ENCODE measurements at regions not wholly inside any gene's neighbourhood (a gene's known extent, or its start where the extent isn't known, plus 50 kb on each side); places are given as distances from the start of the nearest gene placed in this dataset.
"Not testable (repeated sequence)": the region's sequence is repeated elsewhere in the genome, so short reads cannot be mapped to it uniquely, and the experiment has no call there.

- DNase-seq (ENCODE audit: low read depth): not testable (repeated sequence)
Observed at GRCh38 chr1:83395130-83395529, 603.8 kb downstream of the TTLL7 start.

GRCh38 chr1:83386946-83387345 is 612.0 kb downstream of the TTLL7 start:
- not testable (repeated sequence) for DNase-seq (ENCODE audit: low read depth)

- DNase-seq (ENCODE audit: low read depth): not testable (repeated sequence)
Observed at GRCh38 chr1:83383107-83383506, 615.8 kb downstream of the TTLL7 start.

GRCh38 chr1:83373018-83373417 is 625.9 kb downstream of the TTLL7 start:
- DNase-seq (ENCODE audit: low read depth): not testable (repeated sequence)

GRCh38 chr1:83369853-83370252 is 629.1 kb downstream of the TTLL7 start:
- not testable (repeated sequence) for DNase-seq (ENCODE audit: low read depth)

GRCh38 chr1:83365320-83365719 is 633.6 kb downstream of the TTLL7 start:
- DNase-seq (ENCODE audit: low read depth): not testable (repeated sequence)

- DNase-seq (ENCODE audit: low read depth): not testable (repeated sequence)
Observed at GRCh38 chr1:83345375-83345774, 653.6 kb downstream of the TTLL7 start.

- DNase-seq (ENCODE audit: low read depth): not testable (repeated sequence)
Observed at GRCh38 chr1:83343767-83344166, 655.2 kb downstream of the TTLL7 start.

GRCh38 chr1:83342995-83343394 is 655.9 kb downstream of the TTLL7 start:
- not testable (repeated sequence) for DNase-seq (ENCODE audit: low read depth)

GRCh38 chr1:83332308-83332707 is 666.6 kb downstream of the TTLL7 start:
- not testable (repeated sequence) for DNase-seq (ENCODE audit: low read depth)

GRCh38 chr1:83318366-83318765 is 680.6 kb downstream of the TTLL7 start:
- DNase-seq (ENCODE audit: low read depth): no peak

- DNase-seq (ENCODE audit: low read depth): not testable (repeated sequence)
Observed at GRCh38 chr1:83315446-83315845, 683.5 kb downstream of the TTLL7 start.

- not testable (repeated sequence) for DNase-seq (ENCODE audit: low read depth)
Observed at GRCh38 chr1:83310161-83310560, 688.8 kb downstream of the TTLL7 start.

GRCh38 chr1:83309035-83309434 is 689.9 kb downstream of the TTLL7 start:
- DNase-seq (ENCODE audit: low read depth): not testable (repeated sequence)

GRCh38 chr1:83306811-83307210 is 692.1 kb downstream of the TTLL7 start:
- DNase-seq (ENCODE audit: low read depth): not testable (repeated sequence)

- DNase-seq (ENCODE audit: low read depth): not testable (repeated sequence)
Observed at GRCh38 chr1:83295594-83295993, 703.3 kb downstream of the TTLL7 start.

- DNase-seq (ENCODE audit: low read depth): not testable (repeated sequence)
Observed at GRCh38 chr1:83287391-83287790, 711.5 kb downstream of the TTLL7 start.

- DNase-seq (ENCODE audit: low read depth): not testable (repeated sequence)
Observed at GRCh38 chr1:83274656-83275055, 724.3 kb downstream of the TTLL7 start.

GRCh38 chr1:83272484-83272883 is 726.4 kb downstream of the TTLL7 start:
- not testable (repeated sequence) for DNase-seq (ENCODE audit: low read depth)

- not testable (repeated sequence) for DNase-seq (ENCODE audit: low read depth)
Observed at GRCh38 chr1:83271834-83272233, 727.1 kb downstream of the TTLL7 start.

GRCh38 chr1:83270801-83271200 is 728.1 kb downstream of the TTLL7 start:
- DNase-seq (ENCODE audit: low read depth): not testable (repeated sequence)

GRCh38 chr1:83263808-83264207 is 735.1 kb downstream of the TTLL7 start:
- not testable (repeated sequence) for DNase-seq (ENCODE audit: low read depth)

- DNase-seq (ENCODE audit: low read depth): not testable (repeated sequence)
Observed at GRCh38 chr1:83251687-83252086, 747.2 kb downstream of the TTLL7 start.

GRCh38 chr1:83246780-83247179 is 752.2 kb downstream of the TTLL7 start:
- DNase-seq (ENCODE audit: low read depth): not testable (repeated sequence)
